ENCODE measurements at regions not wholly inside any gene's neighbourhood (a gene's known extent, or its start where the extent isn't known, plus 50 kb on each side); places are given as distances from the start of the nearest gene placed in this dataset.

DNA sequence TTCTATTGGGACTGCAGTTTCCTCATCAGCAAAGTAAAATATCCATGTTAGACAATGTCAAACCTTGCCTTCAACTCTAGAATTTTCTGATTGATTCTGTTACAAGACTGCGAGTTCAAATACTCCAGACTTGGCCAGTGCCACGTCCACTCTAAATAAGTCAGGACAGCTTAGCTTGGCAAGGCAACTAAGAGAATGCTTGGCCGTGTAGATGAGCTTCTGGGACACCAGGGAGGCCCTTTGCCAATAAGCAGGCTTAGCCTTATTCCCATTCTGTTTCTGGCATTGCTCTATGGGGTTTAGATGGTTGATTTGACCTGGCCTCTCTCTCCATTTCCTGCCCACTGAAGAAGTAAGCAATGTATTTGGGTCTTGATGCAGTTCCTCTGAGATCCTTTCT lies 218.1 kb upstream of the SIX2 start:
- TF ChIP-seq CTCF (IDR thresholded peaks at IDR 0.05) (no peak), POLR2A (IDR thresholded peaks at IDR 0.05) (no peak)
